ENCODE measurements at regions not wholly inside any gene's neighbourhood (a gene's known extent, or its start where the extent isn't known, plus 50 kb on each side); places are given as distances from the start of the nearest gene placed in this dataset.

DNA sequence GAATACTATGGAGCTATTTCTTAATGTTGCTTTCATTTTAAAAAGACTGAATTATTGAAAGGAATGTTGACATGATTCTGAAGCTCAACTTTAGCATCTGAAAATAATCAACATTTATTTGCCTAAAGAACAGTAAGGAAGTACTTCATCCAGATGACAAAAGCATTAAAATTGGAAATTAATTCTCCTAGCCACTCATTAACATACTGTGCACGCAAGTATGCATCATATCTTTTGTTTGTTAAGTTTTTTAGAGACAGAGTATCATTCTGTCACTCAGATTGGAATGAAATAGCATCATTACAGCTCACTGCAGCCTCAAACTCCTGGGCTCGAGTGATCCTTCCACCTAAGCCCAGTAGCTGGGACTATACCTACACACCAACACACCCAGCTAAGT is 632.1 kb upstream of the ALCAM start:
- DNase-seq (ENCODE audit: low spot score in 2 of 2), result no peak
- FAIRE-seq, result no peak

- FAIRE-seq, result no peak
- no peak for DNase-seq (ENCODE audit: low spot score in 2 of 2)
Observed at GRCh38 chr3:104735691-104736090, 631.0 kb upstream of the ALCAM start.

GRCh38 chr3:104738271-104738670 is 628.4 kb upstream of the ALCAM start:
- DNase-seq (ENCODE audit: low spot score in 2 of 2), result no peak
- no peak for FAIRE-seq

- DNase-seq (ENCODE audit: low spot score in 2 of 2), result no peak
- no peak for FAIRE-seq
Observed at GRCh38 chr3:104740874-104741379, 625.8 kb upstream of the ALCAM start.

- DNase-seq (ENCODE audit: low spot score in 2 of 2), result no peak
- no peak for FAIRE-seq
Observed at GRCh38 chr3:104742044-104742443, 624.7 kb upstream of the ALCAM start.

- DNase-seq (ENCODE audit: low spot score in 2 of 2) (no peak), FAIRE-seq (no peak)
Observed at GRCh38 chr3:104745313-104745712, 621.4 kb upstream of the ALCAM start.

GRCh38 chr3:104746056-104746455 is 620.7 kb upstream of the ALCAM start:
- no peak for FAIRE-seq
- DNase-seq (ENCODE audit: low spot score in 2 of 2), result no peak

DNA sequence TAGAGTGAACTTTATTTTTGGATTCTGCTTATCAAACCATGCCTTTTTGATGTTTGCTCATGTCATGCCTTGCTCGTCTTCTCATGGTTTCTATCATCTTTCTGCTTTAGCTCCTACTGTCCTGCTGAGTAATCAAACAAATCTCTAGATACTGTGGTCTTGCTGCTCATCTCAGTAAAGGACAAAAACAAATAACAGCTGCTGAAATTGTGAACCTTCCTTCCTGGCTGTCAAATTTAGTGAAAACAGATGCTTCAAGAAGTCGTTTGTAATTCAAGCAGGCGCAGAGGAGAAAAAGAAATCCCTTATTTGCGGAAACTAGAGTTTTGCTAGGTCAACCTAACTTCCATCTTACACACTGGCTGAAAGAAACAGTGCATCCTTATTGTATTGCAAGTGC is 616.1 kb upstream of the ALCAM start:
- FAIRE-seq, result no peak
- no peak for DNase-seq (ENCODE audit: low spot score in 2 of 2)

GRCh38 chr3:104755791-104756190 is 610.9 kb upstream of the ALCAM start:
- DNase-seq (ENCODE audit: low spot score in 2 of 2), result no peak
- no peak for FAIRE-seq

DNA sequence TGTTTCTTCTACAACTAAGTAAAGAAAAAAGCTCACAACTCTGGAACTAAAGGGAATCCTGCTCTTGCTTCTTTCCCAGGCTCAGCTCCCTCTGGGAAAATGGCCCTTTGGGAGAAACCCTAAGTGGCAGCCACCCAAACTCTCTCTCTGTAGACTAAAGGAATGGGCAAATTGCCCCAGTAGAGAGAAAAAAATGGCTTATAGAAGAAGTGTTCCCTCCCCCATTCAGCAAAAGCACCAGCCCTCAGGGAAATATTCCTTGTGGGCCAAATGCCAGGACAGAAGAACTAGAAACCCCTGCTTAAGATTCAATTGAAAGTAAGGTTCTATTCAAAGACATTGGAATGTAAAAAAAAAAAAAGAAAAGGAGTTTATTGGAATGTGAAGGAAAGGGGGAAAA is 603.7 kb upstream of the ALCAM start:
- DNase-seq (ENCODE audit: low spot score in 2 of 2) (peak in 1 of 2 donors; percentile 4), FAIRE-seq (no peak)

DNA sequence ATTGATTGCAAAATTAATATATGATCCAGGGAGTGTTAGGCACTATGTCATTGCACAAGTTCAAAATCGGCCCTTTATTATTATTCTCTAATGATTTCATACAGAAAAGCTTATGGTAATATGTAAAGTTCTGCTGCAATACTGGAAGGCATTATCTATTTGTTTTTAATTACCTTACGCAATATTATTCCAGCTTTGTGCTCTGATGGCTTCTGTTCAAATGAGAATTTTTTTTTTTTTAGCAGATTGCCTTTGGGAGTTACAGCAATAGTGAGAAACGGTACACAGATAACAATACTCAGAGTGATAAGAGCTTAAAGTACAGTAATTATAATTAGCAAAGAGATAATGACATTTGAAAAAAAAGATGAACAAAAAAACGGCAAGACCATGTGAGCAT is 602.2 kb upstream of the ALCAM start:
- no peak for DNase-seq (ENCODE audit: low spot score in 2 of 2)
- no peak for FAIRE-seq

DNA sequence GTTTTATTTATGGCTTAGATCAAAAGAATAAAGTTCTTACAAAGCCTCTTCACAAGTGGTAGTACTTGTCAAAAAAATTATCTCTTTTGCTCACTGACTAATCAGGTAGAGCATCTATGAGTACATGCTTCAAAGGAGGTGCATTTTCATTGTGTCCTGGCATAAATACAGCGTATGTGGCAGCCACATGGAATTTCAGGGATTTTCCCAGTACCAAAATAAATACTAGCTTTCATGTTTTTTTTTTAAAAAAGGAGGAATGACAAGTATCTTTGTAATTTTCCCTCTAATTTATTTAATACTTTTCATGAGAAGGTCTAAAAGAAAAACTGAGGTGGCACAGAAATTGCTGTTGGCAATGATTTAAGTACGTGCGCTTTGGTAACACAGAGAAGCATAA is 597.8 kb upstream of the ALCAM start:
- no peak for FAIRE-seq

DNA sequence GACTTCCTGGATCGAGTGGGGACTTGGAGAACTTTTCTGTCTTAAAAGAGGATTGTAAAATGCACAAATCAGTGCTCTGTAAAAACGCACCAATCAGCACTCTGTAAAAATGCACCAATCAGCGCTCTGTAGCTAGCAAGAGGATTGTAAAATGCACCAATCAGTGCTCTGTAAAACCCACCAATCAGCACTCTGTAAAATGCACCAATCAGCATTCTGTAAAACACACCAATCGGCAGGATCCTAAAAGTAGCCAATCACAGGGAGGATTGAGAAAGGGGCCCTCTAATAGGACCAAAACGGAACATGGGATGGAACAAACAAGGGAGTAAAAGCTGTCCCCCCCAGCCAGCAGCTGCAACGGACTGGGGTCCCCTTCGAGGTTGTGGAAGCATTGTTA is 587.4 kb upstream of the ALCAM start:
- DNase-seq (ENCODE audit: low spot score in 2 of 2) (no peak), FAIRE-seq (no peak)

More for the DNA sequence above, 597.8 kb upstream of the ALCAM start:
- DNase-seq (ENCODE audit: low spot score in 2 of 2), result no peak

DNA sequence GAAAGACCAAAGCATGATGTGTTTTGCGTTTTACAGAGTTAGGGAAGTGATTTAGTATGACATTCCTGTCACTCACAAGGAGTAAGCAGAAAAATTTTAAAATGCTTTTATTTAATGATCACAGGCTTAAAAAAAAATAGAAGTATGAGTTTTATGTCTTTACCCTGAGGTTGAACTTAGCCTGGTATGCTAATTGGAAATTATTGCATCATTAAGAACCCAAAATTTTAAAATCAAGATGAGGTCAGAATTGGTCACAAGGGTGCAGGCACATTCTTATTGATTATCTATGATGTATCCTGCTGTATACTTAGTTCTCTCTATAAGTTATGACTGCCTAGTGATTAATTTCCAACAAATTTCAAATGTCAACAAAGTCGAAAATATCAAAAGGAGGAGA is 585.6 kb upstream of the ALCAM start:
- FAIRE-seq (no peak), DNase-seq (ENCODE audit: low spot score in 2 of 2) (no peak)

- DNase-seq (ENCODE audit: low spot score in 2 of 2) (no peak), FAIRE-seq (no peak)
Observed at GRCh38 chr3:104785947-104786346, 580.8 kb upstream of the ALCAM start.

DNA sequence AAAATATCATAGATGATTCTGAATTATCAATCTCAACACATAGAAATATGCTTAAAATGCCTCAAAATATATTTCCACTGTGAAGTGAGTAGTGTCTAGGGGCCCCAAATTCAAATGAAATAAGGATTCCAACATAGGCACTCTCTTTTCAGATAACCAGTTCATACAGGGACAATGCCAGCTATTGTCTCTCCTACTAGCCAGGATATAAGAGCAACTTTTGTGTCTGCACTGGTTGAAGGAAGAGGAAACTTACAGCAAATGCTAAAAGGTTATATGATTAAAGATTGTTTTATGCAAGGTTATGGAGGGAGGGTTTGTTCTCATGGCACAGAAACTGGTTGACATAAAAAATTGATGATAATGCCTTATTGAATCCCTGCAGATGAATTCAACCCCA is 579.4 kb upstream of the ALCAM start:
- FAIRE-seq, result no peak
- no peak for DNase-seq (ENCODE audit: low spot score in 2 of 2)

DNA sequence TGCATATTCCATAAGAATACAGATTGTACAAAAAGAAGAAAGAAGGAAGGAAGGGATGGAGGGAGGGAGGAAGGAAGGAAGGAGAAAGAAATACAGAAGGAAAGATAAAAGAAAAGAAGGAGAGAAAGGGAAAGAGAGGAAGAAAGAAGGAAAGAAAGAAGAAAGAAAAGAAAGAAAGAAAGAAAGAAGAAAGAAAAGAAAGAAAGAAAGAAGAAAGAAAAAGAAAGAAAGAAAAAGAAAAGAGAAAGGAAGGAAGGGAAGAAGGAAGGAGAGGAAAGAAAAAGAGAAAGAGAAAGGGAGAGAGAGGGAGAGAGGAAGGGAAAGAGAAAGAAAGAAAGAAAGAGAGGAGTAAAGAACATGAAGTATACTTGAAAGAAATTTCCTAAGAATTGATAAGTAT is 577.9 kb upstream of the ALCAM start:
- no peak for FAIRE-seq

DNA sequence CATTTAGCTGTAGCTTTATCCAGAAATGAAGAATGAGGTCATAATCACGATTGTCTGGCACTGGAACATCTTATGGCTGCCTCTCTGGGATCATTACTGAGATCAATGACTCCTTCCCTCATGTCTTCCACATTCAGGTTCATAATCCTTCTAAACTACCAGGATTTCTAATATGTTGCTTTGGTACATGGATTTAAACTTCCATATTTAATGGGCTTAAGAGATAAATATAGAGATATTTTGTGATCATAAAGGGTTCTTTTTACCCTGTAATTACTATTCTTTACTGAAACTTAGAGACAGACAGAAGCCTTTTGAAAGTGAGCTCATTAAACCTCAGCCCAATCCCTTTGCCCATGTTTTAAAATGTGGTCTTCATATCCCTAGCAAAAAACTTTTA is 575.4 kb upstream of the ALCAM start:
- FAIRE-seq, result no peak
- DNase-seq (ENCODE audit: low spot score in 2 of 2), result no peak

More for the DNA sequence above, 577.9 kb upstream of the ALCAM start:
- no peak for DNase-seq (ENCODE audit: low spot score in 2 of 2)

DNA sequence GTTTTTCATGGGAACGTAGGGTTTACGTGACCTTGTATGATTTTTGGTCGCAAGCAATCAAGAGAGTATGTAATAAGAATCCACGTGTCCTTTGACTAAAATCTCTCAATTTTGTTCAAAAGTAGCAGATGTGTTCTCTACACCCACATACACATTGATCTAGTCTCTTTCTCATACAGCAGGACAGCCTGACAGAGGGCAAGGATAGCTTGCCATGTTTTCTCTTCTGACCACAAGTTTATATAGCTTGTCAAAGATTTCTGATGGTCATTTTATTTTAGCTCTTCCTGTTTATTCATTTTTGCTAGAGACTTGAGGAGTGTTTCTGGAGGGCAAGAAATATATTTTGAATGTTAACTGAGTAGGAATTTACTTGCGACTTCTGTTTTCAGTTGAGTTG is 570.2 kb upstream of the ALCAM start:
- no peak for FAIRE-seq
- DNase-seq (ENCODE audit: low spot score in 2 of 2), result no peak

GRCh38 chr3:104805042-104805441 is 561.7 kb upstream of the ALCAM start:
- no peak for FAIRE-seq

GRCh38 chr3:104805508-104805907 is 561.2 kb upstream of the ALCAM start:
- DNase-seq (ENCODE audit: low spot score in 2 of 2) (no peak), FAIRE-seq (no peak)

More at GRCh38 chr3:104805042-104805441, 561.7 kb upstream of the ALCAM start:
- no peak for DNase-seq (ENCODE audit: low spot score in 2 of 2)

DNA sequence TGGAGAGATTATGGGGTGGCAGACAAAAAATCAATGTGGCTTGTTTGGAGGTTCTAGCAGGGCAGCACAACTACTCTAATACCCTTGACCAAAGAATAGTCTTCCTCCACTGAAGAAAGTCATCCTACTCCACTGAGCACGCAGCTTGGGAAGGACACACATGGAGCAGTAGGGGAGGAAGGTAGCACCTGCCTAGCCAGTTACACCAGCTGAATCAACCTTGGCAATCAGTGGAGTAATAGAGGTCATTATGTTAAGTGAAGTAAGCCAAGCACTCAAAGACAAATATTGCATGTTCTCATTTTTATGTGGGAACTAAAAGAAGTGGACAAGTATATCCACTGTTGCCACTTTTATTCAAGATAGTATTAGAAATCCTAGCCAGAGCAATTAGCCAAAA is 555.8 kb upstream of the ALCAM start:
- FAIRE-seq (no peak), DNase-seq (ENCODE audit: low spot score in 2 of 2) (no peak)

GRCh38 chr3:104816008-104816407 is 550.7 kb upstream of the ALCAM start:
- DNase-seq (ENCODE audit: low spot score in 2 of 2) (no peak), FAIRE-seq (peak; percentile 15)
